ENCODE measurements at regions not wholly inside any gene's neighbourhood (a gene's known extent, or its start where the extent isn't known, plus 50 kb on each side); places are given as distances from the start of the nearest gene placed in this dataset.

DNA sequence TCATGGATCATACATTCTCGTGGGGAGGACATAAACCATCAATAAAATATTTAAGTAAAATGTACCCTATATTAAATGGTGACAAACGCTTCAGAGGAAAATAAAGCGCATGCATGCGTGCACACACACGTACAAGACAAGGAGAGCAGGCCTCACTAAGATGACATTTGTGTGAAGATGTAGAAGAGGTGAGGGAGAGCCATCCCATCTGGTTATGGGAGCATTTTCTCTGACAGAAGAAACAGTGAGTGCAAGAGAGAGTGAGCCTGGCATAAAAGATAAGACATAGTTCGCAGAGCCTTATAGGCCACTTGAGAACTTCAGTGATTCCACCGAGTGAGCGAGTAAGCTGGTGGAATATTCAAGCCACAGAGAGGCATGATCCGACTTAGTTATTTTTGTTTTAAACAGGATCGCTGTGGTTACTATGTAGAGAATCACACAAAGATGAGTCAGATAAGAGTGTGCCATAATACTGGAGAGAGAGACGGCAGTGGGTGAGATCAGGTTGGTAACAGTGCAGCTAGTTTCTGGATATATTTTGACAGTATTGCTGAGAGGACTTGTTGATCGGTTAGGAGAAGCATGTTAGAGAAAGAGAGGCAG is 624.2 kb downstream of the PLPP3 start:
- DNase-seq = no peak

DNA sequence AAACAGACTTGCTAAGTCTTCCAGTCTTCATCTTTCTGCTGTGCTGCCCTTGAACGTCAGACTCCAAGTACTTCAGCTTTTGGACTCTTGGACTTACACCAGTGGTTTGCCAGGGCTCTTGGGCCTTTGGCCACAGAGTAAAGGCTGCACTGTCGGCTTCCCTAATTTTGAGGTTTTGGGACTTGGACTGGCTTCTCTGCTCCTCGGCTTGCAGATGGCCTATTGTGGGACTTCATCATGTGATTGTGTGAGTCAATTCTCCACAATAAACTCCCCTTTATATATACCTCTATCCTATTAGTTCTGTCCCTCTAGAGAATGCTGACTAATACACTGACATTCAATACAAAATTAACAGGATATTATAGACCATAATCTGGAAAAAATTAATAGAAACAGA is 628.1 kb downstream of the PLPP3 start:
- DNase-seq = no peak

DNA sequence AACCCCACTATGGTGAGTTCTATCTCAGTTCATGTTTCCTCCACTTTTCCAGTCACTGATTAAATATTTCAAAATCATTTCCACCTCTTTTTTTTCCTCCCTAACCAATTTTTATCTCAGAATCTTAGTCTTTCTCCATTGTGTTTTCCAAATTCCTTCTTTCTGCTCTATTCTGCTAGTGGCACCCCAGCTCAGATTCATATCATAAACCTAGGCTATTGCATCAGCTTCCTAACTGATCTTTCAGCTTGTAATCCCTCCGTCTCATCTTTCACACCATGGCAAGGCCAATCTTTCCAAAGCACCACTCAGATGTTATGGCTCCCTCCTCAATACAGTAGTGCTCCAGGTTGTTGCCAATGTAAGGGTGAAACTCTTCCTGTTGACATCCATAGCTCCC is 631.9 kb downstream of the PLPP3 start:
- DNase-seq = no peak

DNA sequence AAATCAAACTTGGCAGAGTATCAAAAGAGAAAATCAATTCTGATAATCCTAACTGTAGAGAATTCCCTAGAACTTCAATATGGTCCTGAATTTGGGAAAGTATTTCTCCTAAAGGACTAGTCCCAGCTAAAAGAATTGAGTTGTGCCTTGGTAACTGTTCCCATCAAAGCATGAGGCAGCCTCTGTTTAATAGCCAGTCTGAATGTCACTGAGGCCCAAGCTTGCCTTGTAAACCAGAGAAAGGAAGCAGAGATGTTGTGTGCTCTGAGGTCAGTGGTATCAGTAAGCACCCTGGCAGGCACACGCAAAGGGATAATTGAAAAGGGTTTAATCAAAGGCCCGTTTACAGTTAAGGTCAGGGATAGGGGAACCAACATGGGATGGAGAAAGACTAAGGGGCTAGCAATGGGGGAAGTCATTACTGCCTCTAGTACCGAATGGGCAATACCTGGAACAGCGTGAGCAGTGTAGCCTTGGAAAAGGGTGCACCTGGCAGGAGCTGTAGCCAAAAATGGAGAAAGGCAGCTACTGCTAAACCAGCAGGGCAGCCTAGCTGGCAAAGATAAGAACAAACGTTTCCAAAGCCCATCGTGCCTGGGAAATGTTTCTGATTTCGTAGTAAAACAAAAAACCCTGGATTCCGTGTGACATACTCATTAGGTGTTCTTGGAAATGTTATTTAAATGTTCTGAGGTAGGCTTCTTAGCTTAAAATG is 635.5 kb downstream of the PLPP3 start:
- no peak for DNase-seq

DNA sequence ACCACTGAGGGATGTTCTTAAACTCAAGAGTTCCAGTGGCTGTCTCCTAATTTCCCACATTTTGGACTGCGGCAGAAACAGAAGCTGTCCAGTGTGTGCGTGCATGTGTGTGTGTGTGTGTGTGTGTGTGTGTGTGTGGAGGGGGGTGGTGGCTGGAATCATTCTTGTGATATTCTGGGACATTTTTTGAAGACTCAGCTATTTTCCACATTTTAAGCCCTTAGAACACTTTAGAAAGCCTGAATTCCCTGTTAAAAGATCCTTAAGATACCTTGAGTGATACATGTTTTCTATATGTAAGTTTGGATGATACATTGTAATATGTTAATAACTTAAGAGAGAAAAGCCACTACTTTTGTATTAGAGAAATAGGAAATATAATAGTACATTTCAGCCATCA is 636.4 kb downstream of the PLPP3 start:
- no peak for DNase-seq

DNA sequence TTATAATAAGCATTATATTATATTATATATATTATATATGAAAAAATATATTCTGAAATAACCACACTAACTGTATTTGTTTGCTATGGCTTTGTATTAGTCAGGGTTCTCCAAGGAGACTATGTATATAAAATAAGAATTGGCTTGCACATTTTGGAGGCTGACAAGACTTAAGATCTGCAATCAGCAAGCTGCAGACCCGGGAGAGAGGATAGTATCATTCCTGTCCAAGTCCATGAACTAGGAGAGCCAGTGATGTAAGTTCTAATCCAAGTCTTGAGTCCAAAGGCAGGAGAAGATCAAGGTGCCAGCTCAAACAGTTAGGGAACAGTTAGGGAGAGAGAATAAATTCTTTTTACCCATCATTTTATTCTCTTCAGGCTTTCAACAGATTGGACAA is 639.5 kb downstream of the PLPP3 start:
- no peak for DNase-seq

DNA sequence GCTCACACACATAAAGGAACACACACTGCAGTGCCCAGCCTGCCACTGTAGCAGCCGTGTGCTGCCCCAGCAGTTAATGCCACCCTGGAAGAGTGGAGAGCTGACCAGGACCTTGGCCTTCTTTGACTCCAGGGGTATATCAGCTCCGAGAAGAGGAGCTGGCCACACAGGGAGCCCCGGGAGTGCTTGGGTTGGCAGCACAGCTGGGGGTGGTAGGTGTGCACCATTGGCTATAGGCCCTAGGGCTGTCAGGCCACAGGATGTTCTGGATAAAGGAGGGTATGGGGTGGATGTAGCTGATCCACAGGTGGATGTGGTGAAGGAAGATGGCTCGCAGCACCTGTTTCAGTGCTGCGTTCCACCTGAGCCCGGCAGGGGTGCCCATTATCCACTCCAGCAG is 640.5 kb downstream of the PLPP3 start:
- no peak for DNase-seq

DNA sequence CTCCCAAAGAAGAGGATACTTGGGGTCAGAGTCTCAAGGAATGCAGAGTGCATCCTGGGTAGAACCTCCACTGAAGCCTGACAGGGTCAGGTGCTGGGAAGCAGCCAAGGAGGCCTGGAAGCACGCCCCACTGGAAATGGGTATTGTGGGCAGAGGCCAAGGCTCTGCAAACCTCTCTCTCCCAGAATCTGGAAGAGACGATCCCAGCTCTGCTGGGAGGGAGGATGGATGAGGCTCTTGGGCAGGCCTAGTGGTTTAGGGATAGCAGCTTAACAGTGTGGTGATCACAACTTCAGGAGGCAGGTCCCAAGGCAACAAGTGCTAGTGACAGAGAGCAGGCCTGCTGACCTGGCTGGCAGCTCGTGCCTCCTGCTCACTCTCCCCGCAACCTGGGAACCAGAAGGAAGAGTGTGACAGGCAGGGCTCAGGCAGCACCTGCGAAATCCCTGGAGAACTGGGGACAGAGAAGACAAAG is 641.0 kb downstream of the PLPP3 start:
- DNase-seq = no peak

DNA sequence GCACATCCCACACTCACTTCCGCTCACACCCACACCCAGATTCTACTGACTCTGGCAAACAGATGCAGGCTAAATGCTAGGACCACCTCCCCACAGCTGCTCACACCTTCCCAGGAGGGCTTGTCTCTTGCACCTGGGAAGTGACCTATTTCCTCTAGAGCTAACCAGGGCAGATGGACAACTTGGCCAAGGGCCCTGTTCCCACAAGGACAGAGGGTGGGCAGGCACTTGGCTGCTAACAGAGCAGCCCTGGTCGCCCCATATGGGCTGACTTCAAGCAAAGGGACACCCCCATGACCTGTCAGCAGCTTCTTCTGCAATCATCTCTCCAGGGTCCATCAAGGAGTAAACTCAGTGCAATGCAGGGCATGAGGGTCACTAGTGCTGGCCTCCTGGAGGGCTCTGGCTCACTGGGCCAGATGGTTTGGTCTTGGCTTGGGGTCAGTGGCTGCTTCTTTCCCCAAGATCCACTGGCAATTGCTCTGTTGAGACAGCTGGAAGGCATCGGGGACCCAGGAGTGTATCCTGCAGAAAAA is 641.5 kb downstream of the PLPP3 start:
- no peak for DNase-seq

DNA sequence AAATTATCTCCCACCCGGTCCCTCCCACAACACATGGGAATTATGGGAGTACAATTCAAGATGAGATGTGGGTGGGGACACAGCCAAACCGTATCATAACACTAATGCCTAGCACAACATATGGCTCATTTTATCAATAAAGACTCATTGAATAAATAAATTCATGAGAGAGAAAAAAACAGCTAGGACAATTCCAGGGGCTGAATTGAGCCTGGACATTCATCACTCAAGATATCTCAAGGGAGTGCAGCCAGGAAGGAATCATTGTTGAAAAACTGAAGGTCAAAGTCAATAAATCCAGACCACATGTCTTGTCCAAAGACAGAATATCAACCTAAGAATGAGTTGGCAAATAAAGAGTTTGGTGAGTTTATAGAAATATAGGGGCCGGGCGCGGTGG is 644.1 kb downstream of the PLPP3 start:
- no peak for DNase-seq

DNA sequence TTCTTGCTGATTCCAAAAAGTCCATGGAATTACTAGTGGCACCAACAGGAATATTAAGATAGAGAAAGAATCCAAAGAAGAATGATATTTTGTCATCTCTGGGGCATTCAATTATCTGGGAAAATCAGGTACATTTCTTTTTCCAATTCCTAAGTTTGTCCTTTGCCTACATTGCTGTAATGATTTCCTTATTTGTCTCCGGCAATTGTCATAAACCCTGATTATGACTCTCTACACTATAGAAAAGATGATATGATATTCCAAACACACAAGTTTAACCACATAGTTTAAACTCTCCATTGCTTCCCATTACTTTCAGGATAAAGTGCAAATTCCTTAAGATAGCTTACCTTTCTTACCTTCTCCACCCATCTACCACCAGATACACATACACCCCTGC is 647.0 kb downstream of the PLPP3 start:
- no peak for DNase-seq

DNA sequence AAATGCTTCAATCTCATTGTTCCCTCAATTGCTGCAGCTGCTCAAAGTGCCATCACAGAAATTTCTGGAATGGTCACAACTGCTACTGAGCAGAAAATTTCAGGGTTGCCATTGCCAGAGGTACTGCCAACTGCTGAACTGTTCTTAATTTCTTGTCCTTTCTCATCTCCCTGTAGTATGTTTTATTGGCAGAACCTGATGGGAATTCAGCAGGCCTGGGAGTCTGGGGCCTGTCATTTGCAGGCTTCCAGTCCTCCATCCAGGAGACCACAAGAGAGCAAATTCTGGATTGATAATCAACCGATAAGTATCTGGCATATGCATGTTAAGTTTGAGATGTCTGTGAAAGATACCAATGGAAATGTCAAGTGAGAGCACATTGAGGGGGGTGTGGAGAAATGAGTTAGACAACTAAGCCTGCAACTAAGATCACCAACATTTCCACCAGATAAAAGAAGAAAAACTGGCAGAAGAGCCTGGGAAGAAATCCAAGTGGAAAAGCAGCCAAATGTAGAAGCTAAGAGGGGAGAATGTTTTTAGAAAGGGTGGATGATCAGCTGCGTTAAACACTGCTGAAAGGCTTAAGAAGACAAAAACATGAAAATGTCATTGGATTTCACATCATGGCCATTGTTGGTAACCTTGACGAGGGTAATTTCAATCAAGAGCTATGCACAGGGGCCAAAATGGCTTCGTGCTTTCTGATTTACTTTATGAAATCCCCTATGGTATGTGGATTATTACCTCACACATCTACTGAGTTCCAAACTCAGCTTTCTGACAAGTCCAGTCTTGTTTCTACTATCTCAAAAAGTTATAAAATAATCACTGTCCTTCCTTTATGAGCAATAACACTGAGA is 648.1 kb downstream of the PLPP3 start:
- DNase-seq = no peak

DNA sequence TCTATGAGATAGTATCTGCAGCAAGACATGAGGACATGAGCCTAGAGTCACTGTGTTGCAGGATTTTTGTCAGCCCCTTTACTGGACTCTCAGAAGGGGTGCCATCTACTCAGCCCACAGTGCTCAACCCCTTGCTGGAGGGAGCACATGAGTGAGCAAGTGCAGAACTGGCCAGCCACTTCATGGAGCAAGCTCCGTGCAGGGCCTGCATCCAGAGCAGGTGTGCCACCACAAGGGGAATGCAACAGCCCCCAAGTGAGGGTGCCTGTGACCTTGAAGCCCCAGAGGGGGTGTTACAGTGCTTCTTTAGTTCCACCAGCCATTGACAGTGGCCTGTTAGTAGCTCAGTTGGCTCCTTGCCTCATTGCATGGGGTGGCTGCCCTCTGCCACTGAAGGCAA is 649.7 kb downstream of the PLPP3 start:
- DNase-seq = no peak

DNA sequence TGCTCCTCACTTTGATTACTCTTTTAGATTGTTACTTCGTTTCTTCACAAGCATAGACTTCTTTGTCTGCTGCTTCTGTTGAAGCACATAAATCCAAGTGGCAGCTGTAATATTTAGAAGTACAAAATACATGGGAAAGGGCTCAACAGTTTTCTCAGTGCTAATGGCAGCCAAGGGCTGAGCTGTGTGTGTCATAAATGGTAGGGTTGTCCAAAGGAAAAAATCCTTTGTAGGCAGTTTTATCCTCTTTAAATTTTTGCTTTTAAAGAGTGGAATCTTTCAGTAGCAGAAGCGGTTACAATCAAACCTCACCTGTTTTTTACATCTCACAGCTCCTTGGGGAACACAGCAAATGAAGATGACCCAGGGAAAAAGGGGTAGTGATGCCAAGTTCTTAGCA is 650.8 kb downstream of the PLPP3 start:
- DNase-seq = no peak

DNA sequence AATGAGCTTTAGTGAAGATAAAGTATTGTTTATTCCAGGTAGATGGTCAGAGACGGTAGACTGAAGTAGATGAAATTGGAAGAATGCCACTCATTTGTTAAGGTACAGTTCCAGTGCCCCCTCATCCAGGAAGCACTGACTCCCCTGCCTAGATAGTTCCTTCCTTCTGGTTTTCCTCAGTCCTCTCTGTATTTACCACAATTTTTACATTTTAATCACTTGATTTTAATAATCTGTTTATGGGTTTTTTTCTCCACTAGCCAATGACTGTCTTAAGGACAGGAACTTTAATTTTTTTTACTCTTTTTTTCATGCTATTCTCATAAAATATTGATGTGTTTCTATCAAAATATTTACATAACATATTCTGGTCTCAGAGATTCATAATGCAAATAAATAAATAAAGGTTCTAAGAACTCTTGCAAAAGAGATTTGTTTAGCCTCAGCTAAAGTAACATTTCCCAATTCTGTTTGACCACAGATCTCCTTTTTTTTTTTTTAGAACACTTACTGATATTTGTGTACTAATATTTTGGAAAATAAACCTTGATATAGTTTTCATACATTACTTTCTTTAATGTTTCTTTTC is 651.6 kb downstream of the PLPP3 start:
- DNase-seq = no peak

DNA sequence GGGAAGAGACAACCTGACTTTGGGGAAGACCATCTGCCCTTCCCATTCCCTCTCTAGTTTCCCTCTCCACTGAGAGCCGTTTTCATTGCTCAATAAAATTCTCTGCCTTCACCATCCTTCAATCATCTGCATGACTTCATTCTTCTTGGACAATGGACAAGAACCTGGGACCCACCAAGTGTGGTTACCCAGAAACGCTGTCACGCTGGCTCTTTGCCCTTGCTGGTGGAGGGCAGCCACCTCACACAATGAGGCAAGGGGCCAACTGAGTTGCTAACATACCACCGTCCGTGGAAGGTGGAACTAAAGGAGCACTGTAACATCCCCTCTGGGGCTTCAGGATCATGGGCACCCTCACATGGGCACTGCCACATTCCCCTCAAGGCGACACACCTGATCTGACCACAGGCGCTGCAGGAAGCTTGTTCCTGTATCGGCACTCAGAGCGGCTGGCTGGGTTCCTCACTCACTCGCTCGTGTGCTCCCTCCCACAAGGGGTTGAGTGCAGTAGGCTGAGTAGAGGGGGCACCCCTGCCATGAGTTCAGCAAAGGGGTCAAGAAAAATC is 652.4 kb downstream of the PLPP3 start:
- no peak for DNase-seq

DNA sequence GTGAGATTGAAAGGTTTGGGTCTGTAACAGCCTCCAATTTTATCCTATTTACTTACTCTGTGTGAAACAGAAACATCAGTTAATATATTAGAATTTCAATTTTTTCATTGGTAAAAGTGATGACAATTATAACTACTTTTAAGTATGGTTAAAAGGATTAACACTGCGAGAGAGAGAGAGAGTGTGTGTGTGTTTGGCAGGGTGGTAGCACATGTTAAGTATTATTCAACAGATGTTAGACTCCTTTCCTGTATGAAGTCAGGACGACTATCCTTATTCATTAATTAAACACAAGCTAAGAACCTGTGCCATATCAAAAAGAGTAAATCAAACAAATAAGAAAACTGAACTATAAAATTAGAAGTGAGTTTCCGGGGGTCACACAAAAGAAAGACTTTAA is 662.5 kb downstream of the PLPP3 start:
- no peak for DNase-seq

DNA sequence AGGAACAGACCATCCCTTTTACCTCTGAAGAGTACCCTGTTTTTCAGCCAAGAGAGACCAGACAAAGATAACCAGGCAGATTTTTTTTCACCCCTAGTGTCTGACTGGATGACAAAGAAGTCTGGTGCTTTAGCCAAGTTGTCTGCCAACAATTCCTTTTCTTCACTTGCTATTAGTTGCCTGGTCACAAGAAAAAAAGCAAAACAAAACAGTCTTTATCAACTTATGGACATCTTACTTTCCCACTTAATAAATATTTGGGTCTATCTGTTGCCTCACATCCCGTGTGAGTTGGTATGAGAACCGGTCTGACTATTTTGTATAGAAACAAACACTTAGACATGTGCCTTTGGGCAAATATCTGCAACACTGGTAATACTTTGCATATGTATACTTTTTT is 662.9 kb downstream of the PLPP3 start:
- DNase-seq = no peak

DNA sequence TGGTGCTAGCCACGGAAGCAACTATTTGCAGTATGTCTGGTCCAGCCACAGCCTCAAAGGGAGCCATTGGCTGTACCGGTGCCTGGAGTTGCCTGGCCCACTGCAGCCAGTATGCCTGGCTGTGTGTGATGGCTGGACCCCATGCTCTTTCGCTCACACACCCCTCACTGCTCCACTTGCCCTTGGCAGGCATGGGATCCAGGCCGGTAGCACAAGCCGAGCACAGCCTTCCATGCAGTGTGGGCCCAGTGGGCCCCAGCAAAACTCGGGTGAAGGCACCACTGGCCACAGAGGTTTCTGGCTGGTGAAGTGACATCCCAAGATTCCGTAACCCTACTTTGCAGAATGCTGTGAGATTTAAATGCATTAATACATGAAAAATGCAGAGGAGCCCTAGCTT is 665.8 kb downstream of the PLPP3 start:
- no peak for DNase-seq

DNA sequence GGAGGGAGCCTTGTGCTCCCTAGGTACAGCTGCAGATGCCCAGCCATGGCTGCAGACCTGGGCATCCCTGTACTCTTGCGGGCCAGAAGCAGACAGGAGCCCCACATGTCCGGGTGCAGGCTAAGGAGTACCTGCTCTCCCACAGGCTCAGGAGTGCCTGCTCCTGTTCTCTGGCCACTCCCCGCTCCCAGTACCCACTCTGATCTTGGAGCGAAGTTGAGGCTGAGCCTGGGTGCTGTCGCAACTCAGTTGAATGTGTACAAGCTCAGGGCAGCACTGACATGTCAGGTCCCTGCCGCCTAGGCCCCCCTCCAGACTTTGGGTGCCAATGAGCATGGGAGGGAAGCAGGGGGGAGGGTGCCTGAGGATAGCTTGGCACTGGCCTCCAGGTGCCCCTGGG is 666.9 kb downstream of the PLPP3 start:
- DNase-seq = no peak

DNA sequence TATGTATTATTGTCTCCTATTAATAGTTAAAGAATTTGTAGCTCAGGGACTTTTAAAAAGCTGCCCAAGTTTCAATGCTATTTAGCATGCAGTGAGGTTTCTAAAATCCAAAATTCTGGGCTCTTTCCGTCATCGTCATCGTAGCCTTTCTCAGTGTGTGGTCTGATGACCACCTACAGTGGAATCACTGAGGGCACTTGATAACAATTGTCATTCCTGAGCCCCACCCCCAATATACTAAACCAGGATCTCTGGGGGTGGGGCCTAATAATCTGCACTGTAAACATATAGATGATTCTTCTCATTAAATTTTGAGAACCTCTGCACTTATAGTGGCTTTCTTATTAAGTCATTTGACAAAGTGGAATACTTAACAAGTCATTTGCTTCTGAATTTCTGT is 674.8 kb downstream of the PLPP3 start:
- DNase-seq = no peak

DNA sequence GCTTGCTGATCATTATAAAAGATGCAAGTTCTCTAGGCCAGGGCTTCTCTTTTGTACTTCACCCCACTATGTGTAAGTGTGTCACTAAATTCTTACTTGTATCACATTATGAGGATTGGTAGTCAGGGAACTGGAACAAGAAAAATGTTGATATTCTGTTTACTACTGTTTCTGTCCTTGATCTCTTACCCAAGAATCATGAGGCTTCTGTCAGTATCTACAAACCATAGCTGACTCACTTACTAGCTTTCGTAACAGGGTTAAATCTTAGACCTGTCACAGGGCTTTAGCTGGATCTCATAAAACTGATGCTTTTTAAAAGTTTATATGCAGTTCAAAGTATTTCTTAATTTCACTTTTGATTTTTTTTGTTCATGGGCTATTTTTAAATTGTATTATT is 681.2 kb downstream of the PLPP3 start:
- DNase-seq = no peak

DNA sequence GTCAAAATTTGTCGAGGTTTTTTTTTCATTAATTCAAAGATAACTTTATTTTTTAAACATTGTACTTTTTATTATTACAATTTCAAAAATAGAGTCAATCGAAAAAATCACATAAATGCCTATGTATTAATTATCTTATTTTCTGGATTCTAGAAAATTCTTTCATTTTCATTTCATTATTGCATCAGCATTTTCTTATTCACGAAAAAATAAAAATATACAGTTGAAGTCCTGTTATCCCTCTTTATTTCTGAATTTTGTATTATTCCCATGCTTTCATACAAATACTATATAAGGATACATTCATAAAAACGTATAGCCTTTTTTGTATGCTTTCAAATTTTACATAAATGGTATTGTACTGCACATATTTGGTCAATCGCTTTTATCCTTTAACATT is 681.0 kb upstream of the USP24 start:
- no peak for DNase-seq

Measured in NCI-H2081 (cell line).